Thyroid gland (tissue), 4 donors: ENCODE measurements at regions not wholly inside any gene's neighbourhood (a gene's known extent, or its start where the extent isn't known, plus 50 kb on each side); places are given as distances from the start of the nearest gene placed in this dataset.

Experiments used
- DNase-seq, 2 donors: peaks; one replicate each; pipeline ENCODE4 v3.0.0-alpha.2; 2019
- H3K27ac ChIP-seq, 3 donors: fragments of 200-600 bp; sonication (generic); 1 replicate in 2 of 3; 2 replicates in 1 of 3; pipeline ENCODE4 v1.5.1; 2016 to 2019; ENCODE audit warnings: mild to moderate bottlenecking in 1 of 3, moderate library complexity in 1 of 3
- H3K27me3 ChIP-seq: fragments of 200-600 bp; sonication (generic); one replicate; pipeline ENCODE4 v1.5.1; 2019
- H3K36me3 ChIP-seq, 2 donors: fragments of 200-600 bp; sonication (generic); one replicate each; pipeline ENCODE4 v1.5.1; 2016 to 2019
- H3K4me1 ChIP-seq, 2 donors: fragments of 200-600 bp; sonication (generic); one replicate each; pipeline ENCODE4 v1.5.1; 2017 to 2019
- H3K4me3 ChIP-seq, 3 donors: fragments of 200-600 bp; sonication (generic); replicated peaks in 1 of 3; 1 replicate in 2 of 3; 2 replicates in 1 of 3; pipeline ENCODE4 v1.5.1; 2016; ENCODE audit warnings: mild to moderate bottlenecking in 1 of 3
- H3K9me3 ChIP-seq: fragments of 200-600 bp; sonication (generic); one replicate; pipeline ENCODE4 v1.5.1; 2017
- CTCF ChIP-seq, 6 experiments: fragments of 200-600 bp in 3 of 6; fragments of 450-650 bp in 3 of 6; sonication (generic) in 3 of 6; IDR thresholded peaks; one replicate each; pipeline ENCODE4 v1.5.1; 2016 to 2019; ENCODE audit warnings: antibody characterized with exemption in 6 of 6, mild to moderate bottlenecking in 2 of 6, inconsistent platforms in 1 of 6, moderate library complexity in 1 of 6
- POLR2A ChIP-seq, 2 donors: fragments of 450-650 bp; IDR thresholded peaks; one replicate each; pipeline ENCODE4 v1.6.1; 2017; ENCODE audit warnings: antibody characterized with exemption in 2 of 2, mild to moderate bottlenecking in 2 of 2, moderate library complexity in 1 of 2
- WGBS, 2 donors: methylation state at CpG; one replicate each; pipeline ENCODE4 v1.1.5; 2017; 5-methylcytosine and 5-hydroxymethylcytosine counted together
- intact Hi-C: fragments of 100-400 bp; cut with DNase I; formaldehyde crosslinking; loops from one replicate; pipeline ENCODE4 v1.15.1; 2023

- H3K27ac ChIP-seq: peak overlapping the region in 1 of 3 donors; percentile 65
- TF ChIP-seq POLR2A (IDR thresholded peaks at IDR 0.05): no peak
- no peak for TF ChIP-seq CTCF (IDR thresholded peaks at IDR 0.05)
- no peak for DNase-seq
- peaks cover 18 to 21% of the 10 kb centered on the region in 2 donors for H3K4me1 ChIP-seq
- H3K36me3 ChIP-seq: no peaks in the 10 kb centered on the region
- intact Hi-C loops: no loop called here
- 97 to 98% methylated on average over 6 of the region's 6 CpGs for WGBS, 2 donors
- H3K27me3 ChIP-seq: no peaks in the 10 kb centered on the region
- H3K4me3 ChIP-seq: no peak overlapping the region
- H3K9me3 ChIP-seq: no peaks in the 10 kb centered on the region
Observed at GRCh38 chr6:6801005-6801335, 212.4 kb downstream of the LY86 start.

GRCh38 chr6:6801635-6802218 is 213.2 kb downstream of the LY86 start:
- intact Hi-C loops: no loop called here
- Histone ChIP-seq H3K36me3 (no peaks in the 10 kb centered on the region), H3K27ac (peak overlapping the region in 1 of 3 donors; percentile 38), H3K27me3 (no peaks in the 10 kb centered on the region), H3K4me3 (no peak overlapping the region), H3K9me3 (no peaks in the 10 kb centered on the region), H3K4me1 (peaks cover 18 to 21% of the 10 kb centered on the region in 2 donors)
- TF ChIP-seq POLR2A (IDR thresholded peaks at IDR 0.05) (no peak), CTCF (IDR thresholded peaks at IDR 0.05) (no peak)
- 61 to 65% methylated on average over 9 of the region's 9 CpGs for WGBS, 2 donors
- peak; percentile 68 to 77 for DNase-seq

GRCh38 chr6:6803180-6803977 is 214.9 kb downstream of the LY86 start:
- 78 to 86% methylated on average over 13 to 18 of the region's 18 CpGs for WGBS, 2 donors
- no peaks in the 10 kb centered on the region for H3K36me3 ChIP-seq
- no peak overlapping the region for H3K4me3 ChIP-seq
- H3K27ac ChIP-seq: no peak overlapping the region
- no peaks in the 10 kb centered on the region for H3K27me3 ChIP-seq
- no peak for DNase-seq
- intact Hi-C loops: no loop called here
- H3K4me1 ChIP-seq: peaks cover 18 to 21% of the 10 kb centered on the region in 2 donors
- TF ChIP-seq POLR2A (IDR thresholded peaks at IDR 0.05): no peak
- no peak for TF ChIP-seq CTCF (IDR thresholded peaks at IDR 0.05)
- H3K9me3 ChIP-seq: no peaks in the 10 kb centered on the region

- intact Hi-C loops: no loop called here
- peaks cover 18 to 19% of the 10 kb centered on the region in 2 donors for H3K4me1 ChIP-seq
- no peak for TF ChIP-seq POLR2A (IDR thresholded peaks at IDR 0.05)
- TF ChIP-seq CTCF (IDR thresholded peaks at IDR 0.05): no peak
- WGBS, 2 donors: 94 to 98% methylated on average over 8 of the region's 8 CpGs
- H3K27ac ChIP-seq: no peak overlapping the region
- DNase-seq: no peak
- H3K27me3 ChIP-seq: no peaks in the 10 kb centered on the region
- no peak overlapping the region for H3K4me3 ChIP-seq
- H3K36me3 ChIP-seq: no peaks in the 10 kb centered on the region
- no peaks in the 10 kb centered on the region for H3K9me3 ChIP-seq
Observed at GRCh38 chr6:6804843-6805615, 216.5 kb downstream of the LY86 start.
